Suprapubic skin (tissue), 4 donors: ENCODE measurements at regions not wholly inside any gene's neighbourhood (a gene's known extent, or its start where the extent isn't known, plus 50 kb on each side); places are given as distances from the start of the nearest gene placed in this dataset.

Source experiments
- EP300 ChIP-seq: sonication (generic); formaldehyde crosslinking; IDR thresholded peaks from one replicate; pipeline ENCODE4 v1.6.1; 2017; ENCODE audit warnings: antibody characterized with exemption
- POLR2A ChIP-seq, 2 donors: fragments of 450-650 bp; IDR thresholded peaks; one replicate each; pipeline ENCODE4 v1.6.1; 2017; ENCODE audit warnings: antibody characterized with exemption in 2 of 2, mild to moderate bottlenecking in 2 of 2, moderate library complexity in 2 of 2
- POLR2AphosphoS5 ChIP-seq, 3 donors: sonication (generic); formaldehyde crosslinking; IDR thresholded peaks; one replicate each; pipeline ENCODE4 v1.6.1; 2017; ENCODE audit warnings: antibody characterized with exemption in 3 of 3
- TF ChIP-seq, protein P1 (sequence below), 2 donors: fragments of 200-600 bp in 1 of 2; fragments of 450-650 bp in 1 of 2; sonication (generic) in 1 of 2; IDR thresholded peaks; one replicate each; pipeline ENCODE4 v1.5.1; 2016 to 2019; ENCODE audit warnings: antibody characterized with exemption in 2 of 2, mild to moderate bottlenecking in 1 of 2, moderate library complexity in 1 of 2

DNA sequence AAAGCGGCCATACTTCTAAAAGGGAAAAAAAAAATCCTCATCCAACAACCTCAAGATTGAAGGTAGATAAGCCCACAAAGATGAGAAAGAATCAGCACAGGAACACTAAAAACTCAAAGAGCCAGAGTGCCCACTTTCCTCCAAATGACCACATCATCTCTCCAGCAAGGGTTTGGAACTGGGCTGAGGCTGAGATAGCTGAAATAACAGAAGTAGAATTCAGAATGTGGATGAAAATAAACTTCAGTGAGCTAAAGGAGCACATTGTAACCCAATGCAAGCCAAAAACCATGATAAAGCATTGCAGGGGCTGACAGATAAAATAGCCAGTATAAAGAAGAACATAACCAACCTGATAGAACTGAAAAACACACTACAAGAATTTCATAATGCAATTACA is 158.7 kb upstream of the UBE2E2 start:
- TF ChIP-seq, protein P1, sequence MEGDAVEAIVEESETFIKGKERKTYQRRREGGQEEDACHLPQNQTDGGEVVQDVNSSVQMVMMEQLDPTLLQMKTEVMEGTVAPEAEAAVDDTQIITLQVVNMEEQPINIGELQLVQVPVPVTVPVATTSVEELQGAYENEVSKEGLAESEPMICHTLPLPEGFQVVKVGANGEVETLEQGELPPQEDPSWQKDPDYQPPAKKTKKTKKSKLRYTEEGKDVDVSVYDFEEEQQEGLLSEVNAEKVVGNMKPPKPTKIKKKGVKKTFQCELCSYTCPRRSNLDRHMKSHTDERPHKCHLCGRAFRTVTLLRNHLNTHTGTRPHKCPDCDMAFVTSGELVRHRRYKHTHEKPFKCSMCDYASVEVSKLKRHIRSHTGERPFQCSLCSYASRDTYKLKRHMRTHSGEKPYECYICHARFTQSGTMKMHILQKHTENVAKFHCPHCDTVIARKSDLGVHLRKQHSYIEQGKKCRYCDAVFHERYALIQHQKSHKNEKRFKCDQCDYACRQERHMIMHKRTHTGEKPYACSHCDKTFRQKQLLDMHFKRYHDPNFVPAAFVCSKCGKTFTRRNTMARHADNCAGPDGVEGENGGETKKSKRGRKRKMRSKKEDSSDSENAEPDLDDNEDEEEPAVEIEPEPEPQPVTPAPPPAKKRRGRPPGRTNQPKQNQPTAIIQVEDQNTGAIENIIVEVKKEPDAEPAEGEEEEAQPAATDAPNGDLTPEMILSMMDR (IDR thresholded peaks at IDR 0.05), result no peak
- TF ChIP-seq POLR2AphosphoS5 (IDR thresholded peaks at IDR 0.05) (no peak), POLR2A (IDR thresholded peaks at IDR 0.05) (no peak), EP300 (no peak)
